ENCODE measurements at regions not wholly inside any gene's neighbourhood (a gene's known extent, or its start where the extent isn't known, plus 50 kb on each side); places are given as distances from the start of the nearest gene placed in this dataset.

- no peak for DNase-seq
Observed at GRCh38 chr15:38046257-38047051, 112.0 kb downstream of the TMCO5A start.

- DNase-seq: no peak
Observed at GRCh38 chr15:38048001-38048455, 113.6 kb downstream of the TMCO5A start.

GRCh38 chr15:38049891-38050290, 115.5 kb downstream of the TMCO5A start:
- DNase-seq: no peak

GRCh38 chr15:38050529-38051448, 116.3 kb downstream of the TMCO5A start:
- DNase-seq: no peak

GRCh38 chr15:38053205-38053604, 118.8 kb downstream of the TMCO5A start:
- no peak for DNase-seq

GRCh38 chr15:38053776-38054175, 119.3 kb downstream of the TMCO5A start:
- DNase-seq: no peak

GRCh38 chr15:38054488-38054887, 120.0 kb downstream of the TMCO5A start:
- no peak for DNase-seq

GRCh38 chr15:38058596-38059075, 124.2 kb downstream of the TMCO5A start:
- no peak for DNase-seq

- DNase-seq: no peak
Observed at GRCh38 chr15:38059665-38060064, 125.2 kb downstream of the TMCO5A start.

GRCh38 chr15:38061856-38062649, 127.6 kb downstream of the TMCO5A start:
- DNase-seq: no peak

GRCh38 chr15:38062696-38063095, 128.3 kb downstream of the TMCO5A start:
- DNase-seq: no peak

- DNase-seq: no peak
Observed at GRCh38 chr15:38065721-38066345, 131.4 kb downstream of the TMCO5A start.

GRCh38 chr15:38066612-38067011, 132.2 kb downstream of the TMCO5A start:
- no peak for DNase-seq

- DNase-seq: peak; percentile 36
Observed at GRCh38 chr15:38068626-38069391, 134.4 kb downstream of the TMCO5A start.

- peak; percentile 5 for DNase-seq
Observed at GRCh38 chr15:38069511-38070011, 135.1 kb downstream of the TMCO5A start.

GRCh38 chr15:38070778-38071177, 136.3 kb downstream of the TMCO5A start:
- DNase-seq: no peak

- DNase-seq: no peak
Observed at GRCh38 chr15:38071211-38071972, 137.0 kb downstream of the TMCO5A start.

GRCh38 chr15:38072007-38072347, 137.5 kb downstream of the TMCO5A start:
- DNase-seq: no peak

- peak; percentile 28 for DNase-seq
Observed at GRCh38 chr15:38072348-38073177, 138.1 kb downstream of the TMCO5A start.
